ENCODE measurements at regions not wholly inside any gene's neighbourhood (a gene's known extent, or its start where the extent isn't known, plus 50 kb on each side); places are given as distances from the start of the nearest gene placed in this dataset.
"Not testable (repeated sequence)": the region's sequence is repeated elsewhere in the genome, so short reads cannot be mapped to it uniquely, and the experiment has no call there.

GRCh38 chr14:106301609-106302008 is 775.2 kb downstream of the TMEM121 start:
- TF ChIP-seq POLR2A, CTCF (IDR thresholded peaks at IDR 0.05): not testable (repeated sequence)
